HL-60 (cell line): ENCODE measurements at regions not wholly inside any gene's neighbourhood (a gene's known extent, or its start where the extent isn't known, plus 50 kb on each side); places are given as distances from the start of the nearest gene placed in this dataset.

Experiments
- CTCF ChIP-seq: IDR thresholded peaks from one replicate; pipeline ENCODE4 v1.5.1; 2011; ENCODE audit warnings: low read length, control low read depth, inconsistent platforms; ENCODE audit not compliant: insufficient read depth
- GABPA ChIP-seq: IDR thresholded peaks from 2 replicates; pipeline ENCODE4 v1.6.1; 2012; ENCODE audit warnings: low read depth
- POLR2AphosphoS5 ChIP-seq: IDR thresholded peaks from 2 replicates; pipeline ENCODE4 v1.6.1; 2012; ENCODE audit warnings: low read depth
- REST ChIP-seq: IDR thresholded peaks from 2 replicates; pipeline ENCODE4 v1.6.1; 2012; ENCODE audit warnings: low read depth; ENCODE audit not compliant: insufficient replicate concordance
- SPI1 ChIP-seq: IDR thresholded peaks from 2 replicates; pipeline ENCODE4 v1.6.1; 2012; ENCODE audit warnings: low read depth, mild to moderate bottlenecking, borderline replicate concordance

- TF ChIP-seq CTCF (no peak), REST (no peak), POLR2AphosphoS5 (no peak), GABPA (no peak), SPI1 (no peak)
These were observed 331.1 kb downstream of the ANKRD30A start for GRCh38 chr10:37456456-37456855.
